Thymus (tissue), 11 donors: ENCODE measurements at regions not wholly inside any gene's neighbourhood (a gene's known extent, or its start where the extent isn't known, plus 50 kb on each side); places are given as distances from the start of the nearest gene placed in this dataset.

ENCODE experiments used
- DNase-seq, 9 donors: peaks; one replicate each; pipeline ENCODE4 v3.0.0-alpha.2; 2013; ENCODE audit warnings: low spot score in 9 of 9, low read depth in 6 of 9, missing footprints in 1 of 9
- H3K27ac ChIP-seq, 2 donors: one replicate each; pipeline ENCODE4 v1.5.1; 2013; ENCODE audit warnings: control low read depth in 1 of 2, low read depth in 1 of 2, low read length in 1 of 2, mild to moderate bottlenecking in 1 of 2, moderate library complexity in 1 of 2
- H3K27me3 ChIP-seq, 2 donors: one replicate each; pipeline ENCODE4 v1.5.1; 2013; ENCODE audit warnings: low read length in 1 of 2; ENCODE audit not compliant: control insufficient read depth in 2 of 2, insufficient read depth in 1 of 2
- H3K36me3 ChIP-seq, 2 donors: one replicate each; pipeline ENCODE4 v1.5.1; 2013; ENCODE audit warnings: low read length in 1 of 2, mild to moderate bottlenecking in 1 of 2, moderate library complexity in 1 of 2; ENCODE audit not compliant: control insufficient read depth in 2 of 2, insufficient read depth in 2 of 2
- H3K4me1 ChIP-seq, 2 donors: one replicate each; pipeline ENCODE4 v1.5.1; 2013; ENCODE audit warnings: low read length in 2 of 2; ENCODE audit not compliant: control insufficient read depth in 2 of 2, insufficient read depth in 2 of 2
- H3K4me3 ChIP-seq, 2 donors: one replicate each; pipeline ENCODE4 v1.5.1; 2013; ENCODE audit warnings: low read length in 2 of 2, control low read depth in 1 of 2, mild to moderate bottlenecking in 1 of 2
- H3K9me3 ChIP-seq, 2 donors: one replicate each; pipeline ENCODE4 v1.5.1; 2013; ENCODE audit warnings: low read length in 1 of 2, mild to moderate bottlenecking in 1 of 2; ENCODE audit not compliant: control insufficient read depth in 2 of 2, insufficient read depth in 1 of 2
- donor health status: healthy.

GRCh38 chr3:132772252-132772651 lies 50.0 kb upstream of the NPHP3 start:
- no peak for DNase-seq
- H3K9me3 ChIP-seq, result no peaks in the 10 kb centered on the region
- no peak overlapping the region for H3K4me3 ChIP-seq
- no peak overlapping the region for H3K27ac ChIP-seq
- no peaks in the 10 kb centered on the region for H3K36me3 ChIP-seq
- no peaks in the 10 kb centered on the region for H3K4me1 ChIP-seq
- H3K27me3 ChIP-seq, result no peaks in the 10 kb centered on the region
